ENCODE measurements at regions not wholly inside any gene's neighbourhood (a gene's known extent, or its start where the extent isn't known, plus 50 kb on each side); places are given as distances from the start of the nearest gene placed in this dataset.

GRCh38 chr7:130937830-130938229, 203.8 kb upstream of the KLF14 start:
- TF ChIP-seq CTCF (IDR thresholded peaks at IDR 0.05) (no peak), EP300 (IDR thresholded peaks at IDR 0.05) (no peak), POLR2AphosphoS5 (IDR thresholded peaks at IDR 0.05) (no peak), POLR2A (IDR thresholded peaks at IDR 0.05) (no peak)

Data from upper lobe of left lung (tissue), 4 donors.